HepG2 (cell line): ENCODE measurements at regions not wholly inside any gene's neighbourhood (a gene's known extent, or its start where the extent isn't known, plus 50 kb on each side); places are given as distances from the start of the nearest gene placed in this dataset.

Experiments
- KDM2A ChIP-seq: sonication (generic); formaldehyde crosslinking; IDR thresholded peaks from 2 replicates; pipeline ENCODE4 v1.4.0; 2020; ENCODE audit warnings: low read depth, missing genetic modification reagents, borderline replicate concordance
- POLR2AphosphoS5 ChIP-seq: IDR thresholded peaks from 2 replicates; pipeline ENCODE4 v1.6.1; 2012; ENCODE audit warnings: low read depth, low read length
- TF ChIP-seq, protein P1 (sequence below): sonication (generic); formaldehyde crosslinking; IDR thresholded peaks from 2 replicates; pipeline ENCODE4 v1.8.1; 2023; ENCODE audit warnings: missing genetic modification reagents, inconsistent platforms, borderline replicate concordance

DNA sequence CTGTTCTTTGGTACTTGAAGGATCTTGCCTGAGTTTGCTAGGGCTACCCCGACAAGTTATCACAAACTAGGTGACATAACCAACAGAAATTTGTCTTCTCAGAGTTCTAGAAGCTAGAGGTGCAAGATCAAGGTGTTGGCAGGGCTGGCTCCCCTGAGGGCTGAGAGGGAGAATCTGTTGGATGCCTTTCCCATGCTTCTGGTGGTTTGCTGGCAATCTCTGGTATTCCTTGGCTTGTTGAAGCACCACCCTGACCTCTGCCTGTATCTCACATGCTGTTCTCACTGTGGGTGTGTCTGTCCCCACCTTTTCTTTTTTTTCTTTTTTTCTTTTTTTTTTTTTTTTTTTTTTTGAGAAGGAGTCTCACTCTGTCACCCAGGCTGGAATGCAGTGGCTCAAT lies 81.2 kb downstream of the VCPKMT start:
- no peak for TF ChIP-seq KDM2A
- no peak for TF ChIP-seq POLR2AphosphoS5
- TF ChIP-seq, protein P1, sequence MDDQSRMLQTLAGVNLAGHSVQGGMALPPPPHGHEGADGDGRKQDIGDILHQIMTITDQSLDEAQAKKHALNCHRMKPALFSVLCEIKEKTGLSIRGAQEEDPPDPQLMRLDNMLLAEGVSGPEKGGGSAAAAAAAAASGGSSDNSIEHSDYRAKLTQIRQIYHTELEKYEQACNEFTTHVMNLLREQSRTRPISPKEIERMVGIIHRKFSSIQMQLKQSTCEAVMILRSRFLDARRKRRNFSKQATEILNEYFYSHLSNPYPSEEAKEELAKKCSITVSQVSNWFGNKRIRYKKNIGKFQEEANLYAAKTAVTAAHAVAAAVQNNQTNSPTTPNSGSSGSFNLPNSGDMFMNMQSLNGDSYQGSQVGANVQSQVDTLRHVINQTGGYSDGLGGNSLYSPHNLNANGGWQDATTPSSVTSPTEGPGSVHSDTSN (CRISPR knock-in tag): no peak
